KMS-11 (cell line): ENCODE measurements at regions not wholly inside any gene's neighbourhood (a gene's known extent, or its start where the extent isn't known, plus 50 kb on each side); places are given as distances from the start of the nearest gene placed in this dataset.

ENCODE experiments used
- H2AFZ ChIP-seq: fragments of 200-600 bp; sonication (generic); 2 replicates; pipeline ENCODE4 v1.6.1; 2016; ENCODE audit warnings: antibody characterized with exemption, mixed run types, low read depth
- H3K27ac ChIP-seq: fragments of 200-600 bp; sonication (generic); 2 replicates; pipeline ENCODE4 v1.6.1; 2016; ENCODE audit warnings: mild to moderate bottlenecking, mixed run types
- H3K27me3 ChIP-seq: fragments of 200-600 bp; sonication (generic); 2 replicates; pipeline ENCODE4 v1.6.1; 2017; ENCODE audit warnings: mild to moderate bottlenecking, low read depth, mixed run types, moderate library complexity; ENCODE audit not compliant: insufficient read depth
- H3K36me3 ChIP-seq: fragments of 200-600 bp; sonication (generic); 2 replicates; pipeline ENCODE4 v1.6.1; 2017; ENCODE audit warnings: mild to moderate bottlenecking, mixed run types; ENCODE audit not compliant: insufficient read depth
- H3K4me1 ChIP-seq: fragments of 200-600 bp; sonication (generic); 2 replicates; pipeline ENCODE4 v1.6.1; 2016; ENCODE audit warnings: mild to moderate bottlenecking, low read depth, mixed run types; ENCODE audit not compliant: poor library complexity, severe bottlenecking
- H3K4me2 ChIP-seq: fragments of 200-600 bp; sonication (generic); 2 replicates; pipeline ENCODE4 v1.7.0; 2016; ENCODE audit warnings: mild to moderate bottlenecking, mixed run types
- H3K4me3 ChIP-seq: fragments of 200-600 bp; sonication (generic); IDR thresholded peaks from 2 replicates; pipeline ENCODE4 v1.6.1; 2017; ENCODE audit warnings: low read depth, low read length, mixed read lengths; ENCODE audit not compliant: insufficient read depth
- H3K79me2 ChIP-seq: fragments of 200-600 bp; sonication (generic); 2 replicates; pipeline ENCODE4 v1.6.1; 2016; ENCODE audit warnings: low read depth, mixed run types; ENCODE audit not compliant: insufficient read depth
- H3K9ac ChIP-seq: fragments of 200-600 bp; sonication (generic); 2 replicates; pipeline ENCODE4 v1.6.1; 2016; ENCODE audit warnings: mild to moderate bottlenecking, mixed run types
- H4K20me1 ChIP-seq: fragments of 200-600 bp; sonication (generic); 2 replicates; pipeline ENCODE4 v1.6.1; 2016; ENCODE audit warnings: mild to moderate bottlenecking, mixed run types; ENCODE audit not compliant: insufficient read depth
- TF ChIP-seq, protein P1 (sequence below): fragments of 200-600 bp; sonication (generic); conservative IDR thresholded peaks from 2 replicates; pipeline ENCODE4 v1.6.1; 2017; ENCODE audit warnings: low read depth, mild to moderate bottlenecking, antibody characterized with exemption, low read length, moderate library complexity, mixed read lengths

DNA sequence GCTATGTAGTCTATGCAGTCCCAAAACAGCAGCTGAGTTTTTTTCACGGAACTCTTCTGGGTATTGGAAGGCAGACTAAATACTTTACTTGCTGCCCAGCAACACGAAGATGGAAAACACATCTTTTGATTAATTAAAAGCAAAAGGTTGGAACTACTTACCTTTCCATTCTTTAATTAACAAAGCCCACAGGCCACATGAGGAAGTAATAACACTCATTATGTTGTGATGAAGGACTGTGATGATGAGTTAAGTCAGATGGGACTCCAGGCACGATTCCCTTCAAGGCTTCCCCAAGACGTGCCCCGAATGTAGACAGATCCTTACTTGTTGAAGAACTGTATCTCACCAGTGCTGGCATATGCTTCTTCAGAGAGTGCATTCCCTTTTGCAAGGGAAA is 129.0 kb downstream of the WIF1 start:
- TF ChIP-seq, protein P1, sequence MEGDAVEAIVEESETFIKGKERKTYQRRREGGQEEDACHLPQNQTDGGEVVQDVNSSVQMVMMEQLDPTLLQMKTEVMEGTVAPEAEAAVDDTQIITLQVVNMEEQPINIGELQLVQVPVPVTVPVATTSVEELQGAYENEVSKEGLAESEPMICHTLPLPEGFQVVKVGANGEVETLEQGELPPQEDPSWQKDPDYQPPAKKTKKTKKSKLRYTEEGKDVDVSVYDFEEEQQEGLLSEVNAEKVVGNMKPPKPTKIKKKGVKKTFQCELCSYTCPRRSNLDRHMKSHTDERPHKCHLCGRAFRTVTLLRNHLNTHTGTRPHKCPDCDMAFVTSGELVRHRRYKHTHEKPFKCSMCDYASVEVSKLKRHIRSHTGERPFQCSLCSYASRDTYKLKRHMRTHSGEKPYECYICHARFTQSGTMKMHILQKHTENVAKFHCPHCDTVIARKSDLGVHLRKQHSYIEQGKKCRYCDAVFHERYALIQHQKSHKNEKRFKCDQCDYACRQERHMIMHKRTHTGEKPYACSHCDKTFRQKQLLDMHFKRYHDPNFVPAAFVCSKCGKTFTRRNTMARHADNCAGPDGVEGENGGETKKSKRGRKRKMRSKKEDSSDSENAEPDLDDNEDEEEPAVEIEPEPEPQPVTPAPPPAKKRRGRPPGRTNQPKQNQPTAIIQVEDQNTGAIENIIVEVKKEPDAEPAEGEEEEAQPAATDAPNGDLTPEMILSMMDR, result no peak
- Histone ChIP-seq H3K4me1 (no peaks in the 10 kb centered on the region), H3K4me3 (no peak overlapping the region), H3K27ac (no peak overlapping the region), H2AFZ (no peak overlapping the region), H3K4me2 (no peak overlapping the region), H4K20me1 (no peaks in the 10 kb centered on the region), H3K27me3 (no peaks in the 10 kb centered on the region), H3K36me3 (no peaks in the 10 kb centered on the region), H3K79me2 (no peaks in the 10 kb centered on the region), H3K9ac (no peak overlapping the region)

- H3K36me3 ChIP-seq, result no peaks in the 10 kb centered on the region
- no peak overlapping the region for H3K9ac ChIP-seq
- no peaks in the 10 kb centered on the region for H3K79me2 ChIP-seq
- no peak overlapping the region for H3K4me2 ChIP-seq
- no peaks in the 10 kb centered on the region for H3K27me3 ChIP-seq
- no peak overlapping the region for H3K27ac ChIP-seq
- H3K4me3 ChIP-seq, result no peak overlapping the region
- no peaks in the 10 kb centered on the region for H4K20me1 ChIP-seq
- no peak overlapping the region for H2AFZ ChIP-seq
- H3K4me1 ChIP-seq, result no peaks in the 10 kb centered on the region
- TF ChIP-seq, protein P1, result no peak
Measured at GRCh38 chr12:64992641-64993040, 128.5 kb downstream of the WIF1 start.

DNA sequence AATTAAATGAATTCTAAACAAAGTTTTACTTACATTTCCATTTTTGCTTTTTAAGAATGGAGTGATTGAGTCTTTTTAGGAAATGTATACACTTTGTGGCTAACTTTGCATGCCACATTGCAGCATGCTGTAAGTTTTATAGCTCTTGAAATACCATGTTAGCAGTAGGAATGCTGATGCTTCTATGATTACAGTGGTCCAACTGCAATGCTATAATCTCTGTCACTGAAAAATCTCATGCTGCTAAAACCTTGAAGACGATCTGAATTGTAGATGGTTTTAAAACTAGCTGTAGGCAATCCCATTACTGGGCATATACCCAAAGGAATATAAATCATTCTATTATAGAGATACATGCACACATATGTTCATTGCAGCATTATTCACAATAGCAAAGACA is 127.6 kb downstream of the WIF1 start:
- Histone ChIP-seq H4K20me1 (no peaks in the 10 kb centered on the region), H3K36me3 (no peaks in the 10 kb centered on the region), H3K4me2 (no peak overlapping the region), H2AFZ (no peak overlapping the region), H3K79me2 (no peaks in the 10 kb centered on the region), H3K9ac (no peak overlapping the region), H3K27me3 (no peaks in the 10 kb centered on the region), H3K4me1 (no peaks in the 10 kb centered on the region), H3K4me3 (no peak overlapping the region), H3K27ac (no peak overlapping the region)
- TF ChIP-seq, protein P1, result no peak

DNA sequence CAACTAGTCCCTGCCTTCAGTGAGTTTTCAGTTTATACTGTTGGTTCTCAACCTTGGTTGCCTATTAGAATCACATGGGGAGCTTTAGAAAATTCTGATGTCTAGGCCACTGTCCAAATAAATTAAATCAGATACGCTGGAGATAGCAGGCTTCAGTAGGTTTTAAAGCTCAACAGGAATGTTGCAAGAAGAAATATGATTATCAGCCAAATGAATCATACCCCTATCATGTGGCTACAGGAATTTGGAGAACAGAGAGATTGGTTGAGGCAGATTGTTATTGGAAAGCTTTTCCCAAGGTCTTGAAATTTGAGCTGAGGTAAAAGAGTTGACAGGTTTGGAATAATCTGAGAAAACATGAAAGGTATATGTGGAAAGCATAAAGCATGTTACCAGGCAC is 125.3 kb downstream of the WIF1 start:
- Histone ChIP-seq H3K9ac (no peak overlapping the region), H3K27ac (no peak overlapping the region), H3K4me2 (no peak overlapping the region), H3K4me3 (no peak overlapping the region), H3K27me3 (no peaks in the 10 kb centered on the region), H2AFZ (no peak overlapping the region), H3K79me2 (no peaks in the 10 kb centered on the region), H3K36me3 (no peaks in the 10 kb centered on the region), H4K20me1 (no peaks in the 10 kb centered on the region), H3K4me1 (no peaks in the 10 kb centered on the region)
- TF ChIP-seq, protein P1, result no peak

DNA sequence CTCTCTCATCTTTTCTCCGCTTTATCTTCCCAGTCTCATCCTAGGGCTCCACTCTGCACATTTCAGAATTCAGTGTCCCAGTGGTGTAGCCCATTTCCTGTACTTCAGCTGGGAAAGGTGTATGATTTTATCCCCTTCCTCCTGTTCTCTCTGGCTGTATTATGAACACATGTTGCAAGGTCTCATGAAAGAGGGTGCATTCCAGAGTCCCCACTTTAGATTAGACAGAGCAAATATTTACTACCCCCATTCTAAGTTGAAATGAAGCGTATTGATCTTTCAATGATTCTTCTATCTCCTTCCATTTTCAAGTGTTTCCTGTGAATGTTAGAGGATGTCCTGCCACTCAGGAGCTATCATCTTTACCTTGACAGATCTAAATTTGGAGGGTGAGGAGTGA is 123.2 kb downstream of the WIF1 start:
- no peaks in the 10 kb centered on the region for H3K79me2 ChIP-seq
- no peaks in the 10 kb centered on the region for H4K20me1 ChIP-seq
- no peaks in the 10 kb centered on the region for H3K36me3 ChIP-seq
- no peak overlapping the region for H3K4me2 ChIP-seq
- H3K4me1 ChIP-seq, result no peaks in the 10 kb centered on the region
- H3K9ac ChIP-seq, result no peak overlapping the region
- no peaks in the 10 kb centered on the region for H3K27me3 ChIP-seq
- TF ChIP-seq, protein P1, result no peak
- H3K27ac ChIP-seq, result no peak overlapping the region
- H2AFZ ChIP-seq, result no peak overlapping the region
- H3K4me3 ChIP-seq, result no peak overlapping the region
